ENCODE measurements at regions not wholly inside any gene's neighbourhood (a gene's known extent, or its start where the extent isn't known, plus 50 kb on each side); places are given as distances from the start of the nearest gene placed in this dataset.

GRCh38 chrY:16486696-16487215 is 1393.3 kb downstream of the CDY2B start:
- 60% methylated on average over 2 of the region's 2 CpGs for WGBS
- Histone ChIP-seq H3K9ac (ENCODE audit: low read depth in 1 of 2, low read length in 2 of 2) (no peak overlapping the region), H3K27me3 (ENCODE audit: control insufficient read depth in 4 of 4, insufficient read depth in 4 of 4, low read length in 3 of 4) (no peaks in the 10 kb centered on the region), H3K4me3 (ENCODE audit: low read depth in 1 of 3, low read length in 3 of 3) (no peak overlapping the region), H3K4me1 (ENCODE audit: control insufficient read depth in 4 of 4, insufficient read depth in 4 of 4, low read length in 3 of 4) (no peaks in the 10 kb centered on the region), H3K36me3 (ENCODE audit: control insufficient read depth in 4 of 4, insufficient read depth in 3 of 4, low read depth in 1 of 4, low read length in 3 of 4) (no peaks in the 10 kb centered on the region), H3K27ac (ENCODE audit: low read depth in 1 of 2, low read length in 2 of 2) (no peak overlapping the region), H3K9me3 (ENCODE audit: control insufficient read depth in 4 of 4, low read length in 3 of 4) (no peaks in the 10 kb centered on the region)
- TF ChIP-seq EGR1 (IDR thresholded peaks at IDR 0.05; ENCODE audit: low read depth in 2 of 2) (no peak), YY1 (IDR thresholded peaks at IDR 0.05) (no peak), CTCF (IDR thresholded peaks at IDR 0.05; ENCODE audit: low read depth, low read length, missing input control) (no peak), SP1 (IDR thresholded peaks at IDR 0.05) (no peak), HNF4A (conservative IDR thresholded peaks at IDR 0.05) (no peak)
- DNase-seq (ENCODE audit: low spot score) = no peak

GRCh38 chrY:16480031-16480430 is 1400.0 kb downstream of the CDY2B start:
- H3K9me3 ChIP-seq (ENCODE audit: control insufficient read depth in 4 of 4, low read length in 3 of 4) = no peaks in the 10 kb centered on the region
- no peaks in the 10 kb centered on the region for H3K27me3 ChIP-seq (ENCODE audit: control insufficient read depth in 4 of 4, insufficient read depth in 4 of 4, low read length in 3 of 4)
- TF ChIP-seq REST (IDR thresholded peaks at IDR 0.05) (no peak), ZBTB33 (IDR thresholded peaks at IDR 0.05) (no peak), CTCF (IDR thresholded peaks at IDR 0.05; ENCODE audit: low read depth, low read length, missing input control) (no peak), FOXA1 (IDR thresholded peaks at IDR 0.05) (no peak), SP1 (IDR thresholded peaks at IDR 0.05) (no peak), TAF1 (conservative IDR thresholded peaks at IDR 0.05) (no peak), MAX (IDR thresholded peaks at IDR 0.05) (no peak), GABPA (IDR thresholded peaks at IDR 0.05 in 1 of 2, conservative IDR thresholded peaks at IDR 0.05 in 1 of 2) (no peak), FOXA2 (IDR thresholded peaks at IDR 0.05) (no peak), HNF4G (IDR thresholded peaks at IDR 0.05) (no peak), YY1 (IDR thresholded peaks at IDR 0.05) (no peak), RAD21 (IDR thresholded peaks at IDR 0.05) (no peak)
- DNase-seq (ENCODE audit: low spot score) = no peak
- no peak overlapping the region for H3K4me3 ChIP-seq (ENCODE audit: low read depth in 1 of 3, low read length in 3 of 3)
- H3K36me3 ChIP-seq (ENCODE audit: control insufficient read depth in 4 of 4, insufficient read depth in 3 of 4, low read depth in 1 of 4, low read length in 3 of 4) = no peaks in the 10 kb centered on the region
- H3K9ac ChIP-seq (ENCODE audit: low read depth in 1 of 2, low read length in 2 of 2) = no peak overlapping the region
- H3K27ac ChIP-seq (ENCODE audit: low read depth in 1 of 2, low read length in 2 of 2) = no peak overlapping the region
- no peaks in the 10 kb centered on the region for H3K4me1 ChIP-seq (ENCODE audit: control insufficient read depth in 4 of 4, insufficient read depth in 4 of 4, low read length in 3 of 4)

Data from liver (tissue), 8 donors.